NCI-H1436 (cell line): ENCODE measurements at regions not wholly inside any gene's neighbourhood (a gene's known extent, or its start where the extent isn't known, plus 50 kb on each side); places are given as distances from the start of the nearest gene placed in this dataset.
"Not testable (repeated sequence)": the region's sequence is repeated elsewhere in the genome, so short reads cannot be mapped to it uniquely, and the experiment has no call there.

ENCODE experiments used
- DNase-seq: peaks from one replicate; lab custom pipeline; 2025; lab: John Stamatoyannopoulos, UW

DNA sequence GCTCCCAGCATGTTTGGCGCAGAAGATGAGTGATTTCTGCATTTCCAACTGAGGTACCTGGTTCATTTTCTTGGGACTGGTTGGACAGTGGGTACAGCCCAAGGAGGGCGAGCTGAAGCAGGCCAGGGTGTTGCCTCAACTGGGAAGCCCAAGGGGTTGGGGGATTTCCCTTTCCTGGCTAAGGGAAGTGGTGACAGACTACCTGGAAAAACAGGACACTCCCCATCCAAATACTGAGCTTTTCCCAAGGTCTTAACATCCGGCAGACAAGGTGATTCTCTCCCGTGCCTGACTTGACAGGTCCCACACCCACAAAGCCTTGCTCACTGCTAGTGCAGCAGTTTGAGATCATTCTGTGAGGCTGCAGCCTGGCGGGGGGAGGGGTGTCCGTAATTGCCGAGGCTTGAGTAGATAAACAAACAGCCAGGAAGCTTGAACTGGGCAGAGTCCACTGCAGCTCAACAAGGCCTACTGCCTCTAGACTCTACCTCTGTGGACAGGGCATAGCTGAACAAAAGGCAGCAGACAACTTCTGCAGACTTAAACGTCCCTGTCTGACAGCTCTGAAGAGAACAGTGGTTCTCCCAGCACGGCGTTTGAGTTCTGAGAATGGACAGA is 307.7 kb upstream of the ARSJ start:
- no peak for DNase-seq

DNA sequence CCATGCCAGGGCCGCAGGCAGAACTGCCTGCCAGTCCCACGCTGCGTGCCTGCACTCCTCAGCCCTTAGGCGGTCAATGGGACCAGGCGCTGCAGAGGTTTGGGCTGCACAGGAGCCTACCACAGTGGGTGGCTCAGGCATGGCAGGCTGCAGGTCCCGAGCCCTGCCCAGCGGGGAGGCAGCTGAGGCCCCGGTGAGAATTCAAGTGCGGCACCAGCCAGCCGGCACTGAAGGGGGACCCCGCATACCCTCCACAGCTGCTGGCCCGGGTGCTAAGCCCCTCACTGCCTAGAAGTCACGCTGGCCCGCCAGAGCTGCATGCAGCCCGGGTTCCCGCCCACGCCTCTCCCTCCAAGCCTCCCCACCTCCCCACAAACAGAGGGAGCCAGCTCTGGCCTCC is 302.5 kb upstream of the UGT8 start:
- DNase-seq: no peak

DNA sequence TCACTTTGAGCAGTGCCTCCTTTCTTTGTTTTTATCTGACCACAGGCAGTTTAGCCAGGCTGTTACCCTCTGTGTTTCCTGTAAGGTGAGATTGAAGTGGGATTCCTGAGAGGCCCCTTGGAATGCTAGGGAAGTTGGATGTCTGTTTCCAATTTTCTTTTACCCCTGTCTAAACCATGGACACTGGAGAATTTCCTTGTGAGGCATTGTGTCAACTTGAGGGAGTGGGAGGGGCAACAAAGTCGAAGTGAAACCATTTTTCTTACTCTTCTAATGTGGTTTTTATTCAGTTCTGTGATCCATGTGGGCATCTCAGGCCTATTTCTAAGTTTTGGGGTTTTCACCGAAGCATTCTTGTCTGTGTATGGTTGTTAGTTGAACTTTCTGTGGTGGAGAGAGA is 296.1 kb upstream of the UGT8 start:
- DNase-seq: no peak

- DNase-seq: no peak
Measured at GRCh38 chr4:114304046-114304445, 294.6 kb upstream of the UGT8 start.

DNA sequence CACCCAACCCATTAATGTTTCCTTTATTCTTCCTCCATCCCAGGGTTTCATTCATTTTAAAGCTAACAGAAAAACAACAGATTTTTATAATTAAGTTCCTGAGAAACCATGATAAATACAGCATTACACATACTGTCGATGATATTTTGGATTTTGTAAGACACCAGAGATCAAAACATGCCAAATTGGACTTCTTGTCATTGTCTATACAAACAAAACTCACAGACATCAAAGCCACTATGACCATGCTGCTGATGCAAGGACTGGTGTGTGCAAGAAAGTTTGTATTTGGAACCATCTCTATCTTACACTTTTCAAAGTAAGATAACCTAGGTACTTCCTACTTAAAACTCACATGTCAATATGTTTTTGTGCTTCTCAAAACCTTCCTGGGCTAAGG is 294.0 kb upstream of the UGT8 start:
- no peak for DNase-seq

DNA sequence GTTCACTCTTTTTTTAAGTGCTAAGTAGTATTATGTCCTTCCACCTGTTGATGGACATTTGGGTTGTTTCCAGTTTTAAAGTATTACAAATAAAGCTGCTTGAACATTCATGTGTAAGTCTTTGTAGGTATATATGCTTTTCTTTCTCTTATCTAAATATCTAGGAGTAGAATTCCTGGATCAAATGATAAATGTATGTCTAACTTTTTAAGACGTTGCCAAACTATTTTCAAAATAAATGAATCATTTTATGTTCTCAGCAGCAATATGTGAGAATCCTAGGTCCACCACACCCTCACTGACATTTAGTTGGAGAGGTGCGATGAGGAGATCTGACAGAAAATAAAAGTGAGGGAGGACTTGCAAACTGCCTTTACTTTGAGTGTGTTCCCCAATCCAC is 291.7 kb upstream of the UGT8 start:
- DNase-seq: no peak

DNA sequence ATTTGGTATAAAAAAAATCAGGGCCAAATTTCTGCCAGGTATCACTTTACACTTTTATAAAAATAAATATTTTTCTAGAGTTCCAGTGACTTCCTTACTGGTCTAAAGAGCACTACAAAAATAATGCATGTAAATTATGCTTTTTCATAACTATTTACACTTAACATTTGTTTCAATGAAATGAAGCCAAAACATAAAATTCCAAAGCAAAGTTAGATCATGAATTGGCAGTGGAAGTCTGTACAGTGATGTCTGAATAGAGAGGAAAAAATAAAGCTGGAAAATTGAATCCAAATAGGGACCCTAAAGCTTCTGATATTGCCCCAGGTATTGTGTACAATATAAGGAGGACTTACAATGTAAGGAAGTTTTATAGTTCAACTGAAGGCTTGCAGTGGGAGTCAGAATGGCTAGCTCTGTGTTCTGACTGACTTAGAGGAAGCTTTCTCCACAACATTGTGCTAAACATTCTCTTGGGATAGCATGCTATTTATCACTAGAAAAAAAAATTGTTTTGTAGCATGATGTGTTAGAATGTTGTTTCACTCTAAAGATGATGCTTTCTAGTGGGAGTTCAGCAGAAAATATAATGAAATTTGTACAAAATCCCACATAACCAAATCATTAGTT is 288.2 kb upstream of the UGT8 start:
- no peak for DNase-seq

DNA sequence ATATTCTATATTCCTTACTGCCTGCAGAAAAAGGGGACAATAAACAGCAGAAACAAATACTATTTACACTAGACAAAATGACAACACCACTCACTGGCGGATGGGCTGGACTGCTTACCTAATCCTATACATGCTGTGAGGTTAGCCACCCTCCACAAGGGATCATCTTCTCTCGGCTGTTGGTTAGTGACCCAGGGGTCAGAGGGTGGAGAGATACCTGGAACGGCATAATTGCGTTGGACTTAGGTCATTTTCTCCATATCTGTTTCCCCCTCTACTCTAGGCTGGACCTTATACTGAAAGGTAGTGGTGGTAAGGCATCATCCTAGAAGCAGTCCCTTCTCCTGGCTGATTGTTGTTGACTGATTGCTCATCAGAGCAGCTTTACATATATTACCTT is 286.8 kb upstream of the UGT8 start:
- DNase-seq: no peak

DNA sequence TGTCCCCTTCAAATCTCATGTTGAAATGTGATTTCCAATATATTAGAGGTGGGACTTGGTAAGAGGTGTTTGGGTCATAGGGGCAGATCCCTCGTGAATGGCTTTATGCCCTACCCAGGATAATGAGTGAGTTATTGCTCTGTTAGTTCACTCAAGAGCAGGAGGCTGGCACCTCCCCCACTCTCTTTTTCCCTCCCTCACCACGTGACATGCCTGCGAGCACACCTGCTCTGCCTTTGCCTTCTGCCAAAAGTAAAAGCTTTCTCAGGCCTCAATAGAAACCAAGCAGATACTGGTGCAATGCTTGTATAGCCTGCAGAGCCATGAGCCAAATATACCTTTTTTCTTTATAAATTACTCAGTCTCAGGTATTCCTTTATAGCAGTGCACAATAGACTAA is 286.3 kb upstream of the UGT8 start:
- DNase-seq: peak; percentile 31

DNA sequence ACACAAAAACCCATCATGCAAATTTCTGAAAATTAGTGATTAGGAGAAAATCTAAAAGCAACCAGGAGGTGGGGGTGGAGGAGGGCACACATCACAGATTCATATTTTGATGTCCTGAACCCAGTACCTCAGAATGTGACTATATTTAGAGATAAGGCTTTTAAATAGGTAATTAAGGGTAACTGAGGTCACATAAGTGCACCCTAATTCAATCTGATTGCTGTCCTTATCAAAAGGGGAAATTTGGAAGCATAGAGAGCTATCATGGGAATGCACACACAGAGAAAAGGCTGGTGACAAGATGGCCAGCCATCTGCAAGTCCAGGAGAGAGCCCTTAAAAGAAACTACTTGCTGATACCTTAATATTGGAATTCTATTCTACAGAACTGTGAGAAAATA is 281.8 kb upstream of the UGT8 start:
- DNase-seq: no peak

DNA sequence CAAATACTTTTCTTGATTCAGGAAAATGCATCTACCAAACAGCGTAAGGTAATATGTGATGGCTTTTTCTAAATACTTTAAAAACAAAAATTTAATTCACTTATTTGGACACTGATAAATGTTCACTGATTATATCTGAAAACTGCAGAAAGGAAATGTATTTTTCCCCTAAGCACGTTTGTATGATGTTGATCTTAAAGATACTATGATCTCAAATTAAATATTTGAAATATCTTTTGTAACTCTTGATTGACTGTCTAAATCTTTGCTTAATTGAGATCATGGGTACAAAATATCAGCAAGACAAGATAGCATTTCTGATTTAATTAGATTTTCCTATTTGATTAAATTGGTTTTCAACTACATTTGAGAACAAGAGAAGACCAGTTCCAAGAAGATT is 281.0 kb upstream of the UGT8 start:
- no peak for DNase-seq

DNA sequence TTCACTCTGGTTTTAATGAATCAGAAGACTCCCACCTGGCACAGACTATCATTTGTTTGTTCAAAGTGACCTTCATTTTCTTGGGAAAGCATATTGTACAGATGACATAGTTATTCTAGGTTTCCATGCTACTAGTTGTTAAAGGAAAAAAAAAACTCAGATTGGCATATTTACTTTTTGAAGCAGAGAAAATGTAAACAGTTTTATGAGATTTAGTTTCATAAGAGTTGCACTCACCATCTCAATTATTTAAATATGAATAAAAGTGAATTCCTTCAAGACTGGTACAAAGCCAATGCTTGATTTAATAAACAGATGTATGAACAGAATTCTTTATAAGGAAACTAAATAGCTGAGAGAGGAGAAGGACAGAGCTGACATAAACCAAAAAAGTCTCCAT is 280.3 kb upstream of the UGT8 start:
- no peak for DNase-seq

GRCh38 chr4:114320126-114320525 is 278.5 kb upstream of the UGT8 start:
- DNase-seq: no peak

GRCh38 chr4:114321366-114321765 is 277.2 kb upstream of the UGT8 start:
- no peak for DNase-seq

- DNase-seq: no peak
Measured at GRCh38 chr4:114323841-114324240, 274.8 kb upstream of the UGT8 start.

- no peak for DNase-seq
Measured at GRCh38 chr4:114326358-114326757, 272.2 kb upstream of the UGT8 start.

- no peak for DNase-seq
Measured at GRCh38 chr4:114332119-114332518, 266.5 kb upstream of the UGT8 start.

DNA sequence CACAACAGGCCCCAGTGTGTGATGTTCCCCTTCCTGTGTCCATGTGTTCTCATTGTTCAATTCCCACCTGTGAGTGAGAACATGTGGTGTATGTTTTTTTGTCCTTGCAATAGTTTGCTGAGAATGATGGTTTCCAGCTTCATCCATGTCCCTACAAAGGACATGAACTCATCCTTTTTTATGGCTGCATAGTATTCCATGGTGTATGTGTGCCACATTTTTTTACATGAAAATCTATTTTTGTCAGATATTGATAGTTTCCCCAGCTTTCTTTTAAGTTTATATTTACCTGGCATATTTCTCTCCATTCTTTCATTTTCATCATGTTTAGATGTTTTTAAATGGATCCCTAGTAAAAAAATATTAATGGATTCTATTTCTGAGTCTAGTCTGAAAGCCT is 264.2 kb upstream of the UGT8 start:
- not testable (repeated sequence) for DNase-seq

- no peak for DNase-seq
Measured at GRCh38 chr4:114334884-114335330, 263.7 kb upstream of the UGT8 start.

- no peak for DNase-seq
Measured at GRCh38 chr4:114335339-114335738, 263.3 kb upstream of the UGT8 start.

- no peak for DNase-seq
Measured at GRCh38 chr4:114343015-114343414, 255.6 kb upstream of the UGT8 start.

- no peak for DNase-seq
Measured at GRCh38 chr4:114349543-114350175, 248.9 kb upstream of the UGT8 start.

GRCh38 chr4:114358901-114359300 is 239.7 kb upstream of the UGT8 start:
- DNase-seq: no peak

DNA sequence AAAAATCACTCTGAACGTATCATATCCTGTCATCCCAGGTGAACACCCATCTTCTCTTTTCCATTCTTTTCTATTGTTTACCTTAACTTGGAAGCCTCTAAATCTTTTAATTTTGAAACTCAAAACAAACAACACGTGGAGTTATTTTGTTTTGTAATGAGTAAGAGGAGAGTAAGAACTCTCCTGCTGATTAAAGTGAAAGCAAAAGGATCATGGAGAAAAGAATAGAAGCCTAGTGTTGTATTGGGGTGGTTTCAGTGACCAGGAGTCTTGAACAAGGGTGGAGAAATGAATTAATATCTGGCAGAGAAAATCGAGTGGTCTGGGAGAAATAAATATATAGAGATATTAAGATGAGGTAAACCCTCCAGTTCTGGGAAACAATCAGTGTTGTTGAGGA is 237.4 kb upstream of the UGT8 start:
- no peak for DNase-seq
